Dedifferentiated amniotic fluid mesenchymal stem cell (primary cell): ENCODE measurements at regions not wholly inside any gene's neighbourhood (a gene's known extent, or its start where the extent isn't known, plus 50 kb on each side); places are given as distances from the start of the nearest gene placed in this dataset.
"Not testable (repeated sequence)": the region's sequence is repeated elsewhere in the genome, so short reads cannot be mapped to it uniquely, and the experiment has no call there.

Source experiments
- DNase-seq: peaks from one replicate; pipeline ENCODE4 v3.0.0-alpha.2; 2016; ENCODE audit errors: extremely low spot score

GRCh38 chr7:138220321-138220720 is 144.1 kb downstream of the AKR1D1 start:
- not testable (repeated sequence) for DNase-seq

DNA sequence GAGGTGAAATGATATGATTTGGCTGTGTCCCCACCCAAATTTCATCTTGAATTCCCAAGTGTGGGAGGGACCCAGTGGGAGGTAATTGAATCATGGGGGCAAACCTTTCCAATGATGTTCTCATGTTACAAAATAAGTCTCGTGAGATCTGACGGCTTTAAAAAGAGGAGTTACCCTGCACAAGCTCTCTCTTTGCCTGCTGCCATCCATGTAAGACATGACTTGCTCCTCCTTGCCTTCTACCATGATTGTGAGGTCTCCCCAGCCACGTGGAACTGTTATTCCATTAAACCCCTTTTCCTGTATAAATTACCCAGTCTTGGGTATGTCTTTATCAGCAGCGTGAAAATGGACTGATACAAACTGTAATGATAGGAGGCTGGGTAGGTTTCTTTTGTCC is 145.1 kb downstream of the AKR1D1 start:
- DNase-seq, result not testable (repeated sequence)

- DNase-seq, result no peak
These were observed 147.2 kb downstream of the AKR1D1 start for GRCh38 chr7:138223402-138223879.

- no peak for DNase-seq
These were observed 149.8 kb downstream of the AKR1D1 start for GRCh38 chr7:138226001-138226476.

- no peak for DNase-seq
These were observed 150.6 kb downstream of the AKR1D1 start for GRCh38 chr7:138226745-138227279.

DNA sequence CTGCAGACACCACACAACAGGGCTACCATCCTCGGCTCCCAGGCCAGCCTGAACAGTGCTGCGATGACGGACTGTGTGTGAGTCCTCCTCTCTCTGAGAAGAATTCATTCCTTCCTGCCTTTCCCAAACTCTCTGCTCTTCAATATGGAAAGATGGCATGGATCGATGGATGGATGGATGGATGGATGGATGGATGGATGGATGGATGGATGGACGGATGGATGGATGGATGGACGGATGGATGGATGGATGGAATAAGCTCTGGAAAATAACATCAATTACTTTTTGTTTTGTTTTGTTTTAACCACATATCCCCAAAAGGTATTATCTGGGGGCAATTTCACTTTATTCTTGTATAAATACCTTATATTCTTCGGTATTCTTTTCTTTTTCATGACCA is 151.9 kb downstream of the AKR1D1 start:
- no peak for DNase-seq

DNA sequence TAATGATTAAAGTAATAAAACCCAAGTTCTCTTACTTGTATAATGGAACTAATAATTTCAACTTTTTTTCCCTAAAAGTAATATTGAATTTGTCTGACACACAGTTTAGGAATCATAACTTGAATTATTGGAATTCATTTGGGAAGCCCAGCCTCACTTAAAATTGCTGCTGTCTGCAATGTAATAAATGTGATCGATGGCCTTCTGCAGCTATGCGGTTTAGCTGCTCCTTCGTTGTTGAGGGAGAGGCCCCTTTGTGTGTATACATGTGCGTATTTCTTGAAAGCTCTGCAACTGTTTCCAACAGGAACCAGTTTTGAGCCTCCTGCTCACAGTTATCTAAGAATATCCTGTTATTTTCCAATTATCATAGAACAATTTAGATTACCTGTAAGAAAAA is 152.5 kb downstream of the AKR1D1 start:
- DNase-seq, result no peak

GRCh38 chr7:138233189-138233588 is 156.9 kb downstream of the AKR1D1 start:
- DNase-seq, result no peak

DNA sequence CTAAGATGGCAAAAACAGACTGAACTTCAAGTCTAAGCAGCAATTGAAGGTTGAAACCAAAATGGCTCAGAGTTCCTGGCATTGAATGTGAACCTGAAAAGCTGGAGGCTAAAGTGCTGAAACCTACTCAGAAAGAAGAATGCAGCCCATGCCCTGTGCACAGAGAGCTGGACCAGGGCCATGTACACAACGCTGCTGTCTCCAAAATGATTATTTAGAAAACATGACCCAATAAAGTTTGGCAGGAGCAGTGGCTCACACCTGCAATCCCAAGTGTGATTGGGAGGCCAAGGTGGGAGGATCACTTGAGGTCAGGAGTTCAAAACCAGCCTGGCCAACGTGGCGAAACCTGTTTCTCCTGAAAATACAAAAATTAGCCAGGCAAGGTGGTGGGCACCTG is 158.9 kb downstream of the AKR1D1 start:
- DNase-seq, result no peak

DNA sequence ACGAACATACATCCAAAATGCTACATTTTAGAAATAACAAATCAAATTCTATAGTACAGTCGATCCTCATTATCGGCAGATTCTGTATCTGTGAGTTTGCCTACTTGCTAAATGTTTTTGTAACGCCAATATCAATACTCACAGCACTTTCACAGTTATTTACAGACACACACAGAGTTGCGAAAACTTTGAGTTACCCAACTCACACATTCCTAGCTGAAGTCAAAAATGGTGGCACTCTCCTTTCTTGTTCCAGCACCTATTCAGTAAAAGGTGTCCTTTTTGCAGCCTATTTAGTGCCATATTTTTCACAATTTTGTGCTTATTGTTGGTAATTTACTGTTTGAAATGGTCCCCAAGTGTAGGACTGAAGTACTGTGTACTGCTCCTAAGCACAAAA is 161.7 kb downstream of the AKR1D1 start:
- no peak for DNase-seq

- DNase-seq, result no peak
These were observed 162.7 kb downstream of the AKR1D1 start for GRCh38 chr7:138238734-138239659.

DNA sequence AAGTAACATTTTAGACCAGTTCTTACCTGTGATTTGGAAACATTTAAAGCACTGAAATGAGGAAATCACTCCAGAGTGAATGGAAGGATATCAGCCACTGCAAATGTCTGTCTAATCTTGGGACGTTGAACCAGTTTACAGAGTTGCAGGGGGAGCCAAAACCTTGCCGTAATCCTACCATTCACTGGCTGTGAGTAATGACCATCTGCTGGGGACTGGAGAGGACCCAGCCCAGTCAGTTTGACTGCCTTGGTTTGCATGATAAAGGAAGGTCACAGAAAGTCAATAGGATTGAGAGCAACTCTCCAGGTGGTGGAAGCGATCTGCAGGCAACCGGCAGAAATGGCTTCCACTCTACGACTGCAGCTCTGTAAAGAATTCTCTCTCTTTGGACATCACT is 167.2 kb downstream of the AKR1D1 start:
- DNase-seq, result no peak

GRCh38 chr7:138243836-138244235 is 167.6 kb downstream of the AKR1D1 start:
- no peak for DNase-seq

- no peak for DNase-seq
These were observed 168.3 kb downstream of the AKR1D1 start for GRCh38 chr7:138244606-138245005.

GRCh38 chr7:138245216-138245615 is 169.0 kb downstream of the AKR1D1 start:
- DNase-seq, result no peak

DNA sequence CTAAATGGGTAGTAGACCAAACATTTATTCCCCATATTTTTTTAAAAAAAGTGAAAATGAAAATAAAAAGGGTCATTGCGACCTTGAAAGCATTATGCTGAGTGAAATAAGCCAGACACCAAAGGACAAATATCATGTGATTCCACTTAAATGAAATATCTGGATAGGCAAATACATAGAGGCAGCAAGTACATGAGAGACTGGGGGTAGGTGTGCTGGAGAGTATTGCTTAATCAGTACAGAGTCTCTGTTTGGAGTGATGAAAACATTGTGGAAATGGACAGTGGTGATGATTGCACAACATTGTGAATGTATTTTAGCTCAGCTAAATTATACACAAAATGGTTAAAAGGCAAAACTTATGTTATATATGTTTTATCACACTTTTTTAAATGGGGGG is 169.4 kb downstream of the AKR1D1 start:
- no peak for DNase-seq

GRCh38 chr7:138246428-138246827 is 170.2 kb downstream of the AKR1D1 start:
- no peak for DNase-seq

DNA sequence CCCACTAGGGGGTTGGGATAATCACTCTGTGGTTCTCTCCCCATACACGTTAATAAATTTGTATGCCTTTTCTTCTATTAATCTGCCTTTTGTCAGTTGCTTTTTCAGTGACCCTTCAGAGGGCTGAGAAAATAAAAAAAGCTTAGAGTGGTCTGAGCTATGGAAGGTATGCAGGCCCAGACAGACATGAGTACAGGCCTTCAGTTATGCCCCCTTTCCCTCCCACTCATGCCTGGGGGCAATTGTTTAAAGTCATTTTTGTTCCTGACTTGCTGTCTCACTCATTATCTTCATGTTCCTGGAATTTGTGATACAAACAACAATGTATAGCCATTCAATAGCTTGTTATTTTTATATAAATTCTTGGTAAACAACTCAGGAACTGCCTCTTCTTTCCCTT is 170.8 kb downstream of the AKR1D1 start:
- no peak for DNase-seq

DNA sequence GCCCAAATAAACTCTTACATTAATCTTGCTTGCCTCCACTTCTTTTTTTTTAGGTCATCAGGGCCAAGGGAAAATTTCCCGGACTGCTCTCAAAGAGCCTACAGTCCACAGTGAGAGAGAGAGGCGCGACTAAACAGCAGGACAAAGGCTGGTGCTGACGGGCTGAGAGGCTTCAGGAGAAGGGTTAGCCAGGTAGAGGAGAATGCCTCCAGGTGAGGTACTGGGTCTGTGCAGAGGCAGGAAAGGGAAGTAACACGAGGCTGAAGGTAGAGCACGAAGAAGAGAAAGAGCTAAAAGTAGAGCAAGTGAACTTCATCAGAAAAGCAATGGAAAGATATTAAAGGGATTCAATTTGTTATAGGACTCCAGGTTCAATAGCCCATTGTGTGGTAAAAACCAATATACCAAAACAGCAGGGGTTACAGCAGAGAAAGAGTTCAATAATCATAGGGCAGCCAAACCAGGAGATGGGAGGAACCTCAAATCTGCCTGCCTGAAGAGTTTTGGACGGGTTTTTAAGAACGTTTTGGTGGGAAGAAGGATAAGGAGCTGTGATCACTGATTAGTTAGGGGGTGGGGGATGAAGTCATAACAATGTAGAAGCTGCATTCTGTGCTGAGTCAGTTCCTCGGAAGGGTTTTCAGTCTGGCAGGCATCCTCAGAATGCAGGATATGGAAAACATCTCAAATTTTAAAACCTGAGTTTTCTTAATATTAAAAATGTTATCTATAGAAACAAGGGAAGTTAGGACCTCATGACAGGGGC is 171.5 kb downstream of the AKR1D1 start:
- DNase-seq, result no peak

GRCh38 chr7:138248609-138249008 is 172.3 kb downstream of the AKR1D1 start:
- no peak for DNase-seq

GRCh38 chr7:138249975-138250374 is 173.7 kb downstream of the AKR1D1 start:
- DNase-seq, result no peak

DNA sequence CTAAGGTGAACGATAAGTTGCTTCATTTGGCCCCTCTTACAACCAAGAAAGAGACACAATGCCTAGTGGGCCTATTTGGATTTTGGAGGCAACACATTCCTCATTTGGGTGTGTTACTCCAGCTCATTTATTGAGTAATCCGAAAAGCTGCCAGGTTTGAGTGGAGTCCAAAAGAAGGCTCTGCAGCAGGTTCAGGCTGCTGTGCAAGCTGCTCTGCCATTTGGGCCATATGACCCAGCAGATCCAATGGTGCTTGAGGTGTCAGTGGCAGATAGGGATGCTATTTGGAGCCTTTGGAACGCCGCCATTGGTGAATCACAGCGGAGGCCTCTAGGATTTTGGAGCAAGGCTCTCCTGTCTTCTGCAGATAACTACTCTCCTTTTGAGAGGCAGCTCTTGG is 176.4 kb downstream of the AKR1D1 start:
- DNase-seq, result not testable (repeated sequence)
